K562 (cell line): ENCODE measurements at regions not wholly inside any gene's neighbourhood (a gene's known extent, or its start where the extent isn't known, plus 50 kb on each side); places are given as distances from the start of the nearest gene placed in this dataset.
A peak's percentile ranks its signal among the peaks of the same experiment; 100 is the strongest.

Experiments used
- BDP1 ChIP-seq: IDR thresholded peaks from 3 replicates; pipeline ENCODE4 v1.6.1; 2011; ENCODE audit not compliant: insufficient read length, insufficient read depth
- GABPA ChIP-seq: fragments of 200-800 bp; sonication (Bioruptor generic); conservative IDR thresholded peaks from 2 replicates; pipeline ENCODE4 v1.6.1; 2016; ENCODE audit warnings: low read depth, missing genetic modification characterization, missing compliant biosample characterization
- HDAC2 ChIP-seq: fragments of 450-650 bp; IDR thresholded peaks from 2 replicates; pipeline ENCODE4 v1.6.1; 2016; ENCODE audit warnings: mild to moderate bottlenecking
- HDGF ChIP-seq: fragments of 450-650 bp; IDR thresholded peaks from 2 replicates; pipeline ENCODE4 v1.6.1; 2016
- LCOR ChIP-seq: sonication (generic); formaldehyde crosslinking; IDR thresholded peaks from 2 replicates; pipeline ENCODE4 v1.8.0; 2022; ENCODE audit warnings: mild to moderate bottlenecking, missing genetic modification reagents
- MEIS2 ChIP-seq: fragments of 450-650 bp; IDR thresholded peaks from 2 replicates; pipeline ENCODE4 v1.6.1; 2014; ENCODE audit warnings: mild to moderate bottlenecking; ENCODE audit not compliant: partially characterized antibody
- MIER1 ChIP-seq: fragments of 450-650 bp; IDR thresholded peaks from 2 replicates; pipeline ENCODE4 v1.6.1; 2016; ENCODE audit warnings: antibody characterized with exemption, mild to moderate bottlenecking, low read depth
- NFYB ChIP-seq: IDR thresholded peaks from 2 replicates; pipeline ENCODE4 v1.6.1; 2011; ENCODE audit warnings: mild to moderate bottlenecking, moderate library complexity; ENCODE audit not compliant: insufficient read length; ENCODE audit errors: extremely low read depth
- PCBP1 ChIP-seq: fragments of 200-400 bp; formaldehyde crosslinking; IDR thresholded peaks from 2 replicates; pipeline ENCODE4 v1.6.1; 2018; ENCODE audit warnings: mild to moderate bottlenecking, low read depth, low read length; ENCODE audit not compliant: poor library complexity, severe bottlenecking
- RBM25 ChIP-seq: fragments of 200-400 bp; formaldehyde crosslinking; IDR thresholded peaks from 2 replicates; pipeline ENCODE4 v1.6.1; 2018; ENCODE audit warnings: low read length, low read depth, moderate library complexity; ENCODE audit not compliant: severe bottlenecking
- TAF7 ChIP-seq: fragments of 450-650 bp; IDR thresholded peaks from 2 replicates; pipeline ENCODE4 v1.6.1; 2016; ENCODE audit warnings: missing genetic modification characterization, missing compliant biosample characterization
- ZBTB7A ChIP-seq: IDR thresholded peaks from 2 replicates; pipeline ENCODE4 v1.6.1; 2011; ENCODE audit warnings: low read depth, mild to moderate bottlenecking, low read length, moderate library complexity, borderline replicate concordance; ENCODE audit not compliant: control insufficient read depth
- ZNF23 ChIP-seq: fragments of 250-450 bp; sonication (Bioruptor Pico); IDR thresholded peaks from 2 replicates; pipeline ENCODE4 v1.4.0; 2020; ENCODE audit warnings: mild to moderate bottlenecking
- ZNF586 ChIP-seq: fragments of 450-650 bp; formaldehyde crosslinking; conservative IDR thresholded peaks from 2 replicates; pipeline ENCODE4 v1.4.0; 2020; ENCODE audit warnings: mild to moderate bottlenecking, moderate library complexity
- TF ChIP-seq, protein P1 (sequence below): fragments of 250-450 bp; sonication (Bioruptor Pico); IDR thresholded peaks from 2 replicates; pipeline ENCODE4 v1.4.0; 2020; ENCODE audit warnings: mild to moderate bottlenecking, moderate library complexity, borderline replicate concordance
- TF ChIP-seq, protein P2 (sequence below): fragments of 250-450 bp; sonication (Bioruptor Pico); IDR thresholded peaks from 2 replicates; pipeline ENCODE4 v1.4.0; 2020; ENCODE audit warnings: mild to moderate bottlenecking
- TF ChIP-seq, protein P3 (sequence below): sonication (generic); formaldehyde crosslinking; IDR thresholded peaks from 2 replicates; pipeline ENCODE4 v1.8.0; 2022; ENCODE audit warnings: mild to moderate bottlenecking, missing genetic modification reagents
- TF ChIP-seq, protein P4 (sequence below): fragments of 250-450 bp; sonication (Bioruptor Pico); IDR thresholded peaks from 2 replicates; pipeline ENCODE4 v1.5.0; 2020; ENCODE audit warnings: mild to moderate bottlenecking
- TF ChIP-seq, protein P5 (sequence below), 2 experiments: fragments of 450-650 bp; conservative IDR thresholded peaks; 2 replicates each; pipeline ENCODE4 v1.6.1; 2017; ENCODE audit warnings: mild to moderate bottlenecking in 2 of 2, moderate library complexity in 2 of 2
- TF ChIP-seq, protein P6 (sequence below): fragments of 250-450 bp; sonication (Bioruptor Pico); IDR thresholded peaks from 2 replicates; pipeline ENCODE4 v1.8.0; 2021; ENCODE audit warnings: moderate library complexity, mild to moderate bottlenecking, inconsistent platforms

DNA sequence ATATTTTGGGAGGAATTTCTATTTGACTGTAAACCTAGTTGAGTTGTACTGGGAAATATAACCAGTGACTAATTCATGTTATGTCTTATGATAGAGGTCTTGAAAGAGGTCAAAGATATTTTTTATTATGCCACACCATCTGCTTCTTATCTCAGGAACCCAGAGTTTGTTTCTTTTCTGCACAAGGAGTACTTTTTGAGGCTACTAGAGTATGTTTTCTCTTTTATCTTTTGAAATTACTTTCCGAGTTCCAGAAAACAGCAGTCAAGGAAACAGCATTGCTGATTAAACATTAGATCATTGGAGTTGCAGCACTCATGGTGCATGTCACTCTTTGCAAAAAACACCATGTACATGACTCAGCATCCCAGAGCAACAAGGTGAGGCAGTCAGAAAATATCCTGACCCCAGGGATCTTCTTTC is 645.8 kb upstream of the NR2F2 start (continued):
- no peak for TF ChIP-seq BDP1
- no peak for TF ChIP-seq HDGF
- TF ChIP-seq, protein P1, sequence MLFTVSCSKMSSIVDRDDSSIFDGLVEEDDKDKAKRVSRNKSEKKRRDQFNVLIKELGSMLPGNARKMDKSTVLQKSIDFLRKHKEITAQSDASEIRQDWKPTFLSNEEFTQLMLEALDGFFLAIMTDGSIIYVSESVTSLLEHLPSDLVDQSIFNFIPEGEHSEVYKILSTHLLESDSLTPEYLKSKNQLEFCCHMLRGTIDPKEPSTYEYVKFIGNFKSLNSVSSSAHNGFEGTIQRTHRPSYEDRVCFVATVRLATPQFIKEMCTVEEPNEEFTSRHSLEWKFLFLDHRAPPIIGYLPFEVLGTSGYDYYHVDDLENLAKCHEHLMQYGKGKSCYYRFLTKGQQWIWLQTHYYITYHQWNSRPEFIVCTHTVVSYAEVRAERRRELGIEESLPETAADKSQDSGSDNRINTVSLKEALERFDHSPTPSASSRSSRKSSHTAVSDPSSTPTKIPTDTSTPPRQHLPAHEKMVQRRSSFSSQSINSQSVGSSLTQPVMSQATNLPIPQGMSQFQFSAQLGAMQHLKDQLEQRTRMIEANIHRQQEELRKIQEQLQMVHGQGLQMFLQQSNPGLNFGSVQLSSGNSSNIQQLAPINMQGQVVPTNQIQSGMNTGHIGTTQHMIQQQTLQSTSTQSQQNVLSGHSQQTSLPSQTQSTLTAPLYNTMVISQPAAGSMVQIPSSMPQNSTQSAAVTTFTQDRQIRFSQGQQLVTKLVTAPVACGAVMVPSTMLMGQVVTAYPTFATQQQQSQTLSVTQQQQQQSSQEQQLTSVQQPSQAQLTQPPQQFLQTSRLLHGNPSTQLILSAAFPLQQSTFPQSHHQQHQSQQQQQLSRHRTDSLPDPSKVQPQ (CRISPR knock-in tag) = no peak
- TF ChIP-seq, protein P2, sequence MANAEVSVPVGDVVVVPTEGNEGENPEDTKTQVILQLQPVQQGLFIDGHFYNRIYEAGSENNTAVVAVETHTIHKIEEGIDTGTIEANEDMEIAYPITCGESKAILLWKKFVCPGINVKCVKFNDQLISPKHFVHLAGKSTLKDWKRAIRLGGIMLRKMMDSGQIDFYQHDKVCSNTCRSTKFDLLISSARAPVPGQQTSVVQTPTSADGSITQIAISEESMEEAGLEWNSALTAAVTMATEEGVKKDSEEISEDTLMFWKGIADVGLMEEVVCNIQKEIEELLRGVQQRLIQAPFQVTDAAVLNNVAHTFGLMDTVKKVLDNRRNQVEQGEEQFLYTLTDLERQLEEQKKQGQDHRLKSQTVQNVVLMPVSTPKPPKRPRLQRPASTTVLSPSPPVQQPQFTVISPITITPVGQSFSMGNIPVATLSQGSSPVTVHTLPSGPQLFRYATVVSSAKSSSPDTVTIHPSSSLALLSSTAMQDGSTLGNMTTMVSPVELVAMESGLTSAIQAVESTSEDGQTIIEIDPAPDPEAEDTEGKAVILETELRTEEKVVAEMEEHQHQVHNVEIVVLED = no peak
- TF ChIP-seq ZNF586 = no peak
- TF ChIP-seq ZBTB7A = no peak
- TF ChIP-seq MIER1 = no peak
- no peak for TF ChIP-seq PCBP1
- peak; percentile 70 for TF ChIP-seq MEIS2
- TF ChIP-seq GABPA (tag) = peak; percentile 37; the same call in 1 of the 2 replicates
- TF ChIP-seq NFYB = no peak
- TF ChIP-seq, protein P3, sequence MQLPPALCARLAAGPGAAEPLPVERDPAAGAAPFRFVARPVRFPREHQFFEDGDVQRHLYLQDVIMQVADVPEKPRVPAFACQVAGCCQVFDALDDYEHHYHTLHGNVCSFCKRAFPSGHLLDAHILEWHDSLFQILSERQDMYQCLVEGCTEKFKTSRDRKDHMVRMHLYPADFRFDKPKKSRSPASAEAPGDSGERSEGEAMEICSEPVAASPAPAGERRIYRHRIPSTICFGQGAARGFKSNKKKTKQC (CRISPR knock-in tag) = no peak
- TF ChIP-seq, protein P4, sequence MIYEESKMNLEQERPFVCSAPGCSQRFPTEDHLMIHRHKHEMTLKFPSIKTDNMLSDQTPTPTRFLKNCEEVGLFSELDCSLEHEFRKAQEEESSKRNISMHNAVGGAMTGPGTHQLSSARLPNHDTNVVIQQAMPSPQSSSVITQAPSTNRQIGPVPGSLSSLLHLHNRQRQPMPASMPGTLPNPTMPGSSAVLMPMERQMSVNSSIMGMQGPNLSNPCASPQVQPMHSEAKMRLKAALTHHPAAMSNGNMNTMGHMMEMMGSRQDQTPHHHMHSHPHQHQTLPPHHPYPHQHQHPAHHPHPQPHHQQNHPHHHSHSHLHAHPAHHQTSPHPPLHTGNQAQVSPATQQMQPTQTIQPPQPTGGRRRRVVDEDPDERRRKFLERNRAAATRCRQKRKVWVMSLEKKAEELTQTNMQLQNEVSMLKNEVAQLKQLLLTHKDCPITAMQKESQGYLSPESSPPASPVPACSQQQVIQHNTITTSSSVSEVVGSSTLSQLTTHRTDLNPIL (CRISPR knock-in tag) = no peak
- TF ChIP-seq TAF7 (tag) = no peak
- TF ChIP-seq, protein P5, sequence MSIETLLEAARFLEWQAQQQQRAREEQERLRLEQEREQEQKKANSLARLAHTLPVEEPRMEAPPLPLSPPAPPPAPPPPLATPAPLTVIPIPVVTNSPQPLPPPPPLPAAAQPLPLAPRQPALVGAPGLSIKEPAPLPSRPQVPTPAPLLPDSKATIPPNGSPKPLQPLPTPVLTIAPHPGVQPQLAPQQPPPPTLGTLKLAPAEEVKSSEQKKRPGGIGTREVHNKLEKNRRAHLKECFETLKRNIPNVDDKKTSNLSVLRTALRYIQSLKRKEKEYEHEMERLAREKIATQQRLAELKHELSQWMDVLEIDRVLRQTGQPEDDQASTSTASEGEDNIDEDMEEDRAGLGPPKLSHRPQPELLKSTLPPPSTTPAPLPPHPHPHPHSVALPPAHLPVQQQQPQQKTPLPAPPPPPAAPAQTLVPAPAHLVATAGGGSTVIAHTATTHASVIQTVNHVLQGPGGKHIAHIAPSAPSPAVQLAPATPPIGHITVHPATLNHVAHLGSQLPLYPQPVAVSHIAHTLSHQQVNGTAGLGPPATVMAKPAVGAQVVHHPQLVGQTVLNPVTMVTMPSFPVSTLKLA (conservative IDR thresholded peaks at IDR 0.05) = peak; percentile 36 to 65
- TF ChIP-seq RBM25 = no peak
- no peak for TF ChIP-seq LCOR (CRISPR knock-in tag)
- TF ChIP-seq ZNF23 (CRISPR knock-in tag) = no peak
- TF ChIP-seq, protein P6, sequence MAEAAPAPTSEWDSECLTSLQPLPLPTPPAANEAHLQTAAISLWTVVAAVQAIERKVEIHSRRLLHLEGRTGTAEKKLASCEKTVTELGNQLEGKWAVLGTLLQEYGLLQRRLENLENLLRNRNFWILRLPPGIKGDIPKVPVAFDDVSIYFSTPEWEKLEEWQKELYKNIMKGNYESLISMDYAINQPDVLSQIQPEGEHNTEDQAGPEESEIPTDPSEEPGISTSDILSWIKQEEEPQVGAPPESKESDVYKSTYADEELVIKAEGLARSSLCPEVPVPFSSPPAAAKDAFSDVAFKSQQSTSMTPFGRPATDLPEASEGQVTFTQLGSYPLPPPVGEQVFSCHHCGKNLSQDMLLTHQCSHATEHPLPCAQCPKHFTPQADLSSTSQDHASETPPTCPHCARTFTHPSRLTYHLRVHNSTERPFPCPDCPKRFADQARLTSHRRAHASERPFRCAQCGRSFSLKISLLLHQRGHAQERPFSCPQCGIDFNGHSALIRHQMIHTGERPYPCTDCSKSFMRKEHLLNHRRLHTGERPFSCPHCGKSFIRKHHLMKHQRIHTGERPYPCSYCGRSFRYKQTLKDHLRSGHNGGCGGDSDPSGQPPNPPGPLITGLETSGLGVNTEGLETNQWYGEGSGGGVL (CRISPR knock-in tag) = no peak
- peak; percentile 34; the same call in 1 of the 2 replicates for TF ChIP-seq HDAC2
